GM12891 (cell line): ENCODE measurements at regions not wholly inside any gene's neighbourhood (a gene's known extent, or its start where the extent isn't known, plus 50 kb on each side); places are given as distances from the start of the nearest gene placed in this dataset.

Source experiments
- PAX5 ChIP-seq: IDR thresholded peaks from 2 replicates; pipeline ENCODE4 v1.6.1; 2011; ENCODE audit warnings: low read length, moderate library complexity, mild to moderate bottlenecking; ENCODE audit not compliant: insufficient read depth, severe bottlenecking
- POLR2A ChIP-seq: IDR thresholded peaks from 2 replicates; pipeline ENCODE4 v1.6.1; 2011; ENCODE audit warnings: low read depth, low read length, control low read depth
- POLR2AphosphoS5 ChIP-seq: IDR thresholded peaks from 2 replicates; pipeline ENCODE4 v1.6.1; 2011; ENCODE audit warnings: low read depth, low read length, control low read depth
- POU2F2 ChIP-seq: IDR thresholded peaks from 2 replicates; pipeline ENCODE4 v1.6.1; 2011; ENCODE audit warnings: low read depth, mild to moderate bottlenecking, control low read depth, low read length, moderate library complexity
- SPI1 ChIP-seq: IDR thresholded peaks from 2 replicates; pipeline ENCODE4 v1.6.1; 2011; ENCODE audit warnings: low read depth, low read length, control low read depth
- TAF1 ChIP-seq: IDR thresholded peaks from 2 replicates; pipeline ENCODE4 v1.6.1; 2011; ENCODE audit warnings: low read depth, low read length, control low read depth

- no peak for TF ChIP-seq PAX5
- TF ChIP-seq POLR2AphosphoS5, result no peak
- TF ChIP-seq POLR2A, result no peak
- no peak for TF ChIP-seq TAF1
- no peak for TF ChIP-seq POU2F2
- no peak for TF ChIP-seq SPI1
Measured at GRCh38 chr9:7313389-7313788, 486.2 kb downstream of the DMAC1 start.
